Bone marrow (tissue), 2 donors: ENCODE measurements at regions not wholly inside any gene's neighbourhood (a gene's known extent, or its start where the extent isn't known, plus 50 kb on each side); places are given as distances from the start of the nearest gene placed in this dataset.
"Not testable (repeated sequence)": the region's sequence is repeated elsewhere in the genome, so short reads cannot be mapped to it uniquely, and the experiment has no call there.

Experiments
- DNase-seq, 2 donors: peaks; one replicate each; lab custom pipeline; 2025; lab: John Stamatoyannopoulos, UW

- DNase-seq = no peak
Measured at GRCh38 chr2:160731415-160731814, 237.8 kb upstream of the RBMS1 start.

GRCh38 chr2:160731856-160732255 is 238.2 kb upstream of the RBMS1 start:
- DNase-seq = no peak

- no peak for DNase-seq
Measured at GRCh38 chr2:160735696-160736095, 242.1 kb upstream of the RBMS1 start.

- no peak for DNase-seq
Measured at GRCh38 chr2:160736148-160737028, 242.8 kb upstream of the RBMS1 start.

GRCh38 chr2:160737247-160737646 is 243.6 kb upstream of the RBMS1 start:
- DNase-seq = no peak

- no peak for DNase-seq
Measured at GRCh38 chr2:160741271-160741670, 247.7 kb upstream of the RBMS1 start.

- no peak for DNase-seq
Measured at GRCh38 chr2:160741815-160742214, 248.2 kb upstream of the RBMS1 start.

GRCh38 chr2:160742667-160743066 is 249.1 kb upstream of the RBMS1 start:
- DNase-seq = no peak

GRCh38 chr2:160747501-160748170 is 254.0 kb upstream of the RBMS1 start:
- no peak for DNase-seq

- no peak for DNase-seq
Measured at GRCh38 chr2:160751021-160751420, 257.4 kb upstream of the RBMS1 start.

- DNase-seq = no peak
Measured at GRCh38 chr2:160752475-160753330, 259.1 kb upstream of the RBMS1 start.

GRCh38 chr2:160753331-160753654 is 259.7 kb upstream of the RBMS1 start:
- DNase-seq = no peak

GRCh38 chr2:160753960-160754359 is 260.4 kb upstream of the RBMS1 start:
- DNase-seq = no peak

GRCh38 chr2:160756481-160756880 is 262.9 kb upstream of the RBMS1 start:
- DNase-seq = no peak

- DNase-seq = not testable (repeated sequence)
Measured at GRCh38 chr2:160762493-160763128, 269.0 kb upstream of the RBMS1 start.

- no peak for DNase-seq
Measured at GRCh38 chr2:160783474-160783873, 289.9 kb upstream of the RBMS1 start.

GRCh38 chr2:160784034-160784433 is 290.4 kb upstream of the RBMS1 start:
- DNase-seq = no peak

GRCh38 chr2:160790738-160791137 is 297.1 kb upstream of the RBMS1 start:
- no peak for DNase-seq

- no peak for DNase-seq
Measured at GRCh38 chr2:160791884-160792283, 298.3 kb upstream of the RBMS1 start.

- no peak for DNase-seq
Measured at GRCh38 chr2:160792837-160793236, 299.2 kb upstream of the RBMS1 start.

GRCh38 chr2:160794926-160795325 is 301.3 kb upstream of the RBMS1 start:
- DNase-seq = no peak

- DNase-seq = no peak
Measured at GRCh38 chr2:160803881-160804280, 310.3 kb upstream of the RBMS1 start.
